SK-N-SH treated with all-trans-retinoic acid at 6 μM for 48 hours (cell line): ENCODE measurements at regions not wholly inside any gene's neighbourhood (a gene's known extent, or its start where the extent isn't known, plus 50 kb on each side); places are given as distances from the start of the nearest gene placed in this dataset.

Experiments
- ATAC-seq: fragments of 200-7000 bp; cut with Tn5 transposase; 3 replicates; pipeline ENCODE4 v1.9.1; 2020; ENCODE audit warnings: mild to moderate bottlenecking, moderate library complexity
- ARNTL ChIP-seq: fragments of 450-650 bp; formaldehyde crosslinking; IDR thresholded peaks from 2 replicates; pipeline ENCODE4 v1.5.0; 2020; ENCODE audit warnings: low read depth, mild to moderate bottlenecking, moderate library complexity, borderline replicate concordance
- BACH2 ChIP-seq: fragments of 250-450 bp; sonication (Bioruptor Pico); IDR thresholded peaks from 2 replicates; pipeline ENCODE4 v1.9.0; 2021; ENCODE audit warnings: mild to moderate bottlenecking, borderline replicate concordance
- CREB5 ChIP-seq: fragments of 250-450 bp; sonication (Bioruptor Pico); IDR thresholded peaks from 2 replicates; pipeline ENCODE4 v1.5.1; 2020; ENCODE audit warnings: low read depth, mild to moderate bottlenecking, moderate library complexity
- CSRNP3 ChIP-seq: fragments of 250-450 bp; sonication (Bioruptor Pico); IDR thresholded peaks from 2 replicates; pipeline ENCODE4 v1.5.1; 2021; ENCODE audit warnings: mild to moderate bottlenecking, moderate library complexity
- ESRRG ChIP-seq: fragments of 250-450 bp; sonication (Bioruptor Pico); IDR thresholded peaks from 2 replicates; pipeline ENCODE4 v1.6.1; 2021; ENCODE audit warnings: mild to moderate bottlenecking
- GLIS3 ChIP-seq: fragments of 250-450 bp; sonication (Bioruptor Pico); IDR thresholded peaks from 2 replicates; pipeline ENCODE4 v1.5.0; 2020; ENCODE audit warnings: mild to moderate bottlenecking, moderate library complexity
- OSR1 ChIP-seq: fragments of 250-450 bp; sonication (Bioruptor Pico); IDR thresholded peaks from 2 replicates; pipeline ENCODE4 v1.8.0; 2022; ENCODE audit warnings: moderate library complexity, mild to moderate bottlenecking, inconsistent platforms
- PATZ1 ChIP-seq: fragments of 250-450 bp; sonication (Bioruptor Pico); IDR thresholded peaks from 2 replicates; pipeline ENCODE4 v1.8.0; 2020; ENCODE audit warnings: mild to moderate bottlenecking, moderate library complexity, borderline replicate concordance
- POU6F1 ChIP-seq: fragments of 250-450 bp; sonication (Bioruptor Pico); IDR thresholded peaks from 2 replicates; pipeline ENCODE4 v1.8.0; 2021; ENCODE audit warnings: low read depth, mild to moderate bottlenecking, moderate library complexity, borderline replicate concordance
- PPARA ChIP-seq: fragments of 250-450 bp; sonication (Bioruptor Pico); IDR thresholded peaks from 2 replicates; pipeline ENCODE4 v1.5.0; 2020; ENCODE audit warnings: mild to moderate bottlenecking, borderline replicate concordance
- RARB ChIP-seq: fragments of 250-450 bp; sonication (Bioruptor Pico); IDR thresholded peaks from 2 replicates; pipeline ENCODE4 v1.8.0; 2021; ENCODE audit warnings: mild to moderate bottlenecking, moderate library complexity
- SNAI2 ChIP-seq: fragments of 250-450 bp; sonication (Bioruptor Pico); IDR thresholded peaks from 2 replicates; pipeline ENCODE4 v1.5.0; 2020; ENCODE audit warnings: mild to moderate bottlenecking, moderate library complexity
- TCF4 ChIP-seq: fragments of 250-450 bp; sonication (Bioruptor Pico); IDR thresholded peaks from 2 replicates; pipeline ENCODE4 v1.8.0; 2021; ENCODE audit warnings: mild to moderate bottlenecking, moderate library complexity, borderline replicate concordance
- TOX ChIP-seq: fragments of 250-450 bp; sonication (Bioruptor Pico); IDR thresholded peaks from 2 replicates; pipeline ENCODE4 v1.8.0; 2021; ENCODE audit warnings: mild to moderate bottlenecking, moderate library complexity, borderline replicate concordance
- ZC3H10 ChIP-seq: fragments of 250-450 bp; sonication (Bioruptor Pico); IDR thresholded peaks from 2 replicates; pipeline ENCODE4 v1.5.1; 2021; ENCODE audit warnings: mild to moderate bottlenecking, moderate library complexity
- ZFP3 ChIP-seq: fragments of 250-450 bp; sonication (Bioruptor Pico); IDR thresholded peaks from 2 replicates; pipeline ENCODE4 v1.5.0; 2020; ENCODE audit warnings: mild to moderate bottlenecking, moderate library complexity
- ZFP30 ChIP-seq: fragments of 450-650 bp; formaldehyde crosslinking; IDR thresholded peaks from 2 replicates; pipeline ENCODE4 v1.5.0; 2022; ENCODE audit warnings: mild to moderate bottlenecking, moderate library complexity
- ZNF565 ChIP-seq: fragments of 450-650 bp; formaldehyde crosslinking; conservative IDR thresholded peaks from 2 replicates; pipeline ENCODE4 v1.5.0; 2020; ENCODE audit warnings: low read depth, mild to moderate bottlenecking, moderate library complexity
- ZNF70 ChIP-seq: fragments of 450-650 bp; formaldehyde crosslinking; IDR thresholded peaks from 2 replicates; pipeline ENCODE4 v1.5.0; 2020; ENCODE audit warnings: mild to moderate bottlenecking, moderate library complexity

- no peak for ATAC-seq
- no peak for TF ChIP-seq ZFP30 (CRISPR knock-in tag)
- no peak for TF ChIP-seq CREB5 (CRISPR knock-in tag)
- TF ChIP-seq GLIS3 (CRISPR knock-in tag), result no peak
- no peak for TF ChIP-seq POU6F1 (CRISPR knock-in tag)
- TF ChIP-seq ZNF70, result no peak
- no peak for TF ChIP-seq TOX
- no peak for TF ChIP-seq ZFP3 (CRISPR knock-in tag)
- TF ChIP-seq ESRRG, result no peak
- TF ChIP-seq RARB, result no peak
- TF ChIP-seq BACH2 (CRISPR knock-in tag), result no peak
- TF ChIP-seq PATZ1 (CRISPR knock-in tag), result no peak
- TF ChIP-seq ZC3H10 (CRISPR knock-in tag), result no peak
- no peak for TF ChIP-seq TCF4 (CRISPR knock-in tag)
- TF ChIP-seq ARNTL (CRISPR knock-in tag), result no peak
- TF ChIP-seq SNAI2 (CRISPR knock-in tag), result no peak
- no peak for TF ChIP-seq ZNF565 (CRISPR knock-in tag)
- TF ChIP-seq OSR1, result no peak
Observed at GRCh38 chr5:2486373-2486772, 265.1 kb downstream of the IRX2 start.

GRCh38 chr5:2482778-2483177 is 268.7 kb downstream of the IRX2 start:
- ATAC-seq, result no peak
- no peak for TF ChIP-seq PPARA (CRISPR knock-in tag)
- no peak for TF ChIP-seq CSRNP3
- no peak for TF ChIP-seq POU6F1 (CRISPR knock-in tag)
- TF ChIP-seq PATZ1 (CRISPR knock-in tag), result no peak
- no peak for TF ChIP-seq ZFP3 (CRISPR knock-in tag)
- TF ChIP-seq SNAI2 (CRISPR knock-in tag), result no peak
- TF ChIP-seq ZFP30 (CRISPR knock-in tag), result no peak
- no peak for TF ChIP-seq OSR1
- TF ChIP-seq CREB5 (CRISPR knock-in tag), result no peak
- TF ChIP-seq RARB, result no peak
- TF ChIP-seq ARNTL (CRISPR knock-in tag), result no peak
- TF ChIP-seq TCF4 (CRISPR knock-in tag), result no peak
